Lower leg skin (tissue), 4 donors: ENCODE measurements at regions not wholly inside any gene's neighbourhood (a gene's known extent, or its start where the extent isn't known, plus 50 kb on each side); places are given as distances from the start of the nearest gene placed in this dataset.

ENCODE experiments used
- DNase-seq, 2 donors: peaks; one replicate each; pipeline ENCODE4 v3.0.0-alpha.2; 2019; ENCODE audit warnings: low spot score in 2 of 2
- H3K4me3 ChIP-seq: fragments of 200-600 bp; sonication (generic); 2 replicates; pipeline ENCODE4 v1.5.1; 2017; ENCODE audit warnings: mild to moderate bottlenecking, low read depth; ENCODE audit not compliant: poor library complexity, severe bottlenecking
- CTCF ChIP-seq, 3 donors: fragments of 450-650 bp; IDR thresholded peaks; one replicate each; pipeline ENCODE4 v1.5.1; 2016; ENCODE audit warnings: antibody characterized with exemption in 3 of 3, mild to moderate bottlenecking in 3 of 3, moderate library complexity in 2 of 3
- POLR2A ChIP-seq, 2 donors: fragments of 450-650 bp; IDR thresholded peaks; one replicate each; pipeline ENCODE4 v1.6.1; 2016 to 2017; ENCODE audit warnings: antibody characterized with exemption in 2 of 2, mild to moderate bottlenecking in 1 of 2, moderate library complexity in 1 of 2
- WGBS, 2 donors: methylation state at CpG; one replicate each; pipeline ENCODE4 v1.1.5; 2018; 5-methylcytosine and 5-hydroxymethylcytosine counted together
- intact Hi-C: fragments of 100-400 bp; cut with DNase I; formaldehyde crosslinking; loops from one replicate; pipeline ENCODE4 v1.15.0; 2023; ENCODE audit warnings: low total_unique reads

GRCh38 chr12:32995623-32996022 lies 99.0 kb upstream of the PKP2 start:
- TF ChIP-seq CTCF (IDR thresholded peaks at IDR 0.05) (no peak), POLR2A (IDR thresholded peaks at IDR 0.05) (no peak)
- WGBS, 2 donors, result 27 to 42% methylated on average over 2 of the region's 2 CpGs

GRCh38 chr12:32993404-32993803 lies 96.8 kb upstream of the PKP2 start:
- TF ChIP-seq POLR2A (IDR thresholded peaks at IDR 0.05) (no peak), CTCF (IDR thresholded peaks at IDR 0.05) (no peak)
- intact Hi-C loops, result no loop called here
- 22 to 25% methylated on average over 4 of the region's 4 CpGs for WGBS, 2 donors
- no peak overlapping the region for H3K4me3 ChIP-seq
- no peak for DNase-seq

More at GRCh38 chr12:32995623-32996022, 99.0 kb upstream of the PKP2 start:
- no peak for DNase-seq
- intact Hi-C loops, result no loop called here
- H3K4me3 ChIP-seq, result no peak overlapping the region

GRCh38 chr12:32989705-32990104 lies 93.1 kb upstream of the PKP2 start:
- no peak for DNase-seq
- TF ChIP-seq POLR2A (IDR thresholded peaks at IDR 0.05) (no peak), CTCF (IDR thresholded peaks at IDR 0.05) (no peak)
- no peak overlapping the region for H3K4me3 ChIP-seq
- intact Hi-C loops, result no loop called here

GRCh38 chr12:32988982-32989381 lies 92.4 kb upstream of the PKP2 start:
- intact Hi-C loops, result no loop called here
- TF ChIP-seq POLR2A (IDR thresholded peaks at IDR 0.05), result no peak
- no peak for DNase-seq
- WGBS, 2 donors, result 38 to 44% methylated on average over 4 of the region's 4 CpGs
- no peak overlapping the region for H3K4me3 ChIP-seq

GRCh38 chr12:32987512-32987911 lies 90.9 kb upstream of the PKP2 start:
- WGBS, 2 donors, result 52 to 64% methylated on average over 1 of the region's 1 CpG
- DNase-seq, result no peak
- intact Hi-C loops, result no loop called here

GRCh38 chr12:32983968-32984367 lies 87.4 kb upstream of the PKP2 start:
- WGBS, 2 donors, result 67 to 76% methylated on average over 4 of the region's 4 CpGs
- TF ChIP-seq CTCF (IDR thresholded peaks at IDR 0.05) (no peak), POLR2A (IDR thresholded peaks at IDR 0.05) (no peak)
- intact Hi-C loops, result no loop called here
- DNase-seq, result no peak
- no peak overlapping the region for H3K4me3 ChIP-seq

More at GRCh38 chr12:32987512-32987911, 90.9 kb upstream of the PKP2 start:
- no peak for TF ChIP-seq CTCF (IDR thresholded peaks at IDR 0.05)
- no peak for TF ChIP-seq POLR2A (IDR thresholded peaks at IDR 0.05)
- no peak overlapping the region for H3K4me3 ChIP-seq
